ENCODE measurements at regions not wholly inside any gene's neighbourhood (a gene's known extent, or its start where the extent isn't known, plus 50 kb on each side); places are given as distances from the start of the nearest gene placed in this dataset.

GRCh38 chr21:36542312-36543101, 62.6 kb upstream of the CLDN14 start:
- Histone ChIP-seq H3K27ac (ENCODE audit: low read depth in 1 of 2, low read length in 1 of 2) (no peak overlapping the region), H3K36me3 (ENCODE audit: control insufficient read depth in 2 of 2, insufficient read depth in 2 of 2, low read length in 1 of 2) (no peaks in the 10 kb centered on the region), H3K27me3 (ENCODE audit: control insufficient read depth in 2 of 2, insufficient read depth in 1 of 2, low read length in 1 of 2) (peaks cover 5 to 53% of the 10 kb centered on the region in 2 donors), H3K4me1 (ENCODE audit: control insufficient read depth in 2 of 2, insufficient read depth in 2 of 2, low read length in 2 of 2) (peaks cover 0 to 3% of the 10 kb centered on the region in 2 donors), H3K9me3 (ENCODE audit: control insufficient read depth in 2 of 2, insufficient read depth in 1 of 2, low read length in 1 of 2) (no peaks in the 10 kb centered on the region), H3K4me3 (ENCODE audit: low read length in 2 of 2) (no peak overlapping the region)
- WGBS: 25% methylated on average over 34 of the region's 34 CpGs
- peak in 1 of 9 donors; percentile 14 for DNase-seq (ENCODE audit: low read depth in 6 of 9, low spot score in 9 of 9)

GRCh38 chr21:36543924-36544323, 64.0 kb upstream of the CLDN14 start:
- Histone ChIP-seq H3K27ac (ENCODE audit: low read depth in 1 of 2, low read length in 1 of 2) (no peak overlapping the region), H3K9me3 (ENCODE audit: control insufficient read depth in 2 of 2, insufficient read depth in 1 of 2, low read length in 1 of 2) (no peaks in the 10 kb centered on the region), H3K36me3 (ENCODE audit: control insufficient read depth in 2 of 2, insufficient read depth in 2 of 2, low read length in 1 of 2) (no peaks in the 10 kb centered on the region), H3K27me3 (ENCODE audit: control insufficient read depth in 2 of 2, insufficient read depth in 1 of 2, low read length in 1 of 2) (peaks cover 5 to 61% of the 10 kb centered on the region in 2 donors), H3K4me3 (ENCODE audit: low read length in 2 of 2) (no peak overlapping the region), H3K4me1 (ENCODE audit: control insufficient read depth in 2 of 2, insufficient read depth in 2 of 2, low read length in 2 of 2) (peaks cover 0 to 3% of the 10 kb centered on the region in 2 donors)
- WGBS: 96% methylated on average over 4 of the region's 4 CpGs
- DNase-seq (ENCODE audit: low read depth in 6 of 9, low spot score in 9 of 9): no peak

GRCh38 chr21:36544545-36544944, 64.6 kb upstream of the CLDN14 start:
- WGBS: 92% methylated on average over 9 of the region's 9 CpGs
- Histone ChIP-seq H3K27me3 (ENCODE audit: control insufficient read depth in 2 of 2, insufficient read depth in 1 of 2, low read length in 1 of 2) (peaks cover 5 to 63% of the 10 kb centered on the region in 2 donors), H3K4me1 (ENCODE audit: control insufficient read depth in 2 of 2, insufficient read depth in 2 of 2, low read length in 2 of 2) (peaks cover 0 to 3% of the 10 kb centered on the region in 2 donors), H3K9me3 (ENCODE audit: control insufficient read depth in 2 of 2, insufficient read depth in 1 of 2, low read length in 1 of 2) (no peaks in the 10 kb centered on the region), H3K27ac (ENCODE audit: low read depth in 1 of 2, low read length in 1 of 2) (no peak overlapping the region), H3K4me3 (ENCODE audit: low read length in 2 of 2) (no peak overlapping the region), H3K36me3 (ENCODE audit: control insufficient read depth in 2 of 2, insufficient read depth in 2 of 2, low read length in 1 of 2) (no peaks in the 10 kb centered on the region)
- DNase-seq (ENCODE audit: low read depth in 6 of 9, low spot score in 9 of 9): no peak

GRCh38 chr21:36545776-36546511, 66.0 kb upstream of the CLDN14 start:
- peaks cover 0 to 3% of the 10 kb centered on the region in 2 donors for H3K4me1 ChIP-seq (ENCODE audit: control insufficient read depth in 2 of 2, insufficient read depth in 2 of 2, low read length in 2 of 2)
- no peak overlapping the region for H3K27ac ChIP-seq (ENCODE audit: low read depth in 1 of 2, low read length in 1 of 2)
- no peak for DNase-seq (ENCODE audit: low read depth in 6 of 9, low spot score in 9 of 9)
- H3K27me3 ChIP-seq (ENCODE audit: control insufficient read depth in 2 of 2, insufficient read depth in 1 of 2, low read length in 1 of 2): peaks cover 5 to 63% of the 10 kb centered on the region in 2 donors
- no peaks in the 10 kb centered on the region for H3K9me3 ChIP-seq (ENCODE audit: control insufficient read depth in 2 of 2, insufficient read depth in 1 of 2, low read length in 1 of 2)
- no peaks in the 10 kb centered on the region for H3K36me3 ChIP-seq (ENCODE audit: control insufficient read depth in 2 of 2, insufficient read depth in 2 of 2, low read length in 1 of 2)
- H3K4me3 ChIP-seq (ENCODE audit: low read length in 2 of 2): no peak overlapping the region
- WGBS: 94% methylated on average over 6 of the region's 6 CpGs

GRCh38 chr21:36547464-36547863, 67.5 kb upstream of the CLDN14 start:
- H3K9me3 ChIP-seq (ENCODE audit: control insufficient read depth in 2 of 2, insufficient read depth in 1 of 2, low read length in 1 of 2): no peaks in the 10 kb centered on the region
- H3K27me3 ChIP-seq (ENCODE audit: control insufficient read depth in 2 of 2, insufficient read depth in 1 of 2, low read length in 1 of 2): peaks cover 5 to 54% of the 10 kb centered on the region in 2 donors
- no peak for DNase-seq (ENCODE audit: low read depth in 6 of 9, low spot score in 9 of 9)
- WGBS: 90% methylated on average over 14 of the region's 14 CpGs
- H3K4me3 ChIP-seq (ENCODE audit: low read length in 2 of 2): no peak overlapping the region
- H3K4me1 ChIP-seq (ENCODE audit: control insufficient read depth in 2 of 2, insufficient read depth in 2 of 2, low read length in 2 of 2): peaks cover 0 to 1% of the 10 kb centered on the region in 2 donors
- no peak overlapping the region for H3K27ac ChIP-seq (ENCODE audit: low read depth in 1 of 2, low read length in 1 of 2)
- H3K36me3 ChIP-seq (ENCODE audit: control insufficient read depth in 2 of 2, insufficient read depth in 2 of 2, low read length in 1 of 2): no peaks in the 10 kb centered on the region

DNA sequence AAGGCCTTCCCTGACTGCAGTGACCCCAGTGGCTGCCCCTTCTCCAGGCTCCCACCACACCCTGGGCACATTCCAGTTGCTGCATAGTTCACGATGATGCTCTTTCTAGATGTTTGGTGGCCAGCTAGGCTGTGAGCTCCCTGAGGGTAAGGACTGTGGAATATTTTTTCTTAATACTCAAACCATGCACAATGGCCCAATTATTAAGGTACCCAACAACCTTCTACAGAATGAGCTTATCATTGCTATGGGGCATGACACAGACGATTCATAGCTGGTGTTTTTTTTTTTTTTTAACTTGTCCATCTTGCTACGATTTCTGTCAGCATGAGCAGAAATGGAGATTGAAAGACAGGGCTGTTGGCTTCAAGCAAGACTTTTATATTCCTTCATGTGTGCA, 68.9 kb upstream of the CLDN14 start:
- Histone ChIP-seq H3K4me1 (ENCODE audit: control insufficient read depth in 2 of 2, insufficient read depth in 2 of 2, low read length in 2 of 2) (no peaks in the 10 kb centered on the region), H3K27me3 (ENCODE audit: control insufficient read depth in 2 of 2, insufficient read depth in 1 of 2, low read length in 1 of 2) (peaks cover 0 to 40% of the 10 kb centered on the region in 2 donors), H3K27ac (ENCODE audit: low read depth in 1 of 2, low read length in 1 of 2) (no peak overlapping the region), H3K4me3 (ENCODE audit: low read length in 2 of 2) (no peak overlapping the region), H3K36me3 (ENCODE audit: control insufficient read depth in 2 of 2, insufficient read depth in 2 of 2, low read length in 1 of 2) (no peaks in the 10 kb centered on the region), H3K9me3 (ENCODE audit: control insufficient read depth in 2 of 2, insufficient read depth in 1 of 2, low read length in 1 of 2) (no peaks in the 10 kb centered on the region)
- DNase-seq (ENCODE audit: low read depth in 6 of 9, low spot score in 9 of 9): no peak
- WGBS: 59% methylated on average over 3 of the region's 3 CpGs

DNA sequence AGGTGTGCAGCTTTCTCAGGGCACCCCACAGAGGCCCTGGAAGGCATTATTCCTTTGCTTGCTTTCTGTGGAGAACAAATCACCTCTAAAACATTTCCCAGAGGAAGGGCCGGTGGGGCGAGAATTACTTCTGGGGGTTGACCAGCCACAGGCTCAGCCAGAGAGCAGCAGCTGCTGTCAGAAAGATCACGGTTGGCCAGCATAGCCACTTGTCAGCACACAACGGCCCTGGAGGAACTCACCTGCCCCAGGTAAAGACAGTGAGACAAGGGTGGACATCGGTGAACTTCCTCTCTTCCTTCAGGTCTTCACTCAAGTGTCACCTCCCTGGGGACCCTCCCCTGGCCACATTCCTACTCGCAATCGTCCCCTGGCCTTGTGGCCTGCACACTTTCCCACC, 69.5 kb upstream of the CLDN14 start:
- H3K4me1 ChIP-seq (ENCODE audit: control insufficient read depth in 2 of 2, insufficient read depth in 2 of 2, low read length in 2 of 2): no peaks in the 10 kb centered on the region
- 94% methylated on average over 7 of the region's 7 CpGs for WGBS
- no peak for DNase-seq (ENCODE audit: low read depth in 6 of 9, low spot score in 9 of 9)
- H3K36me3 ChIP-seq (ENCODE audit: control insufficient read depth in 2 of 2, insufficient read depth in 2 of 2, low read length in 1 of 2): no peaks in the 10 kb centered on the region
- no peak overlapping the region for H3K27ac ChIP-seq (ENCODE audit: low read depth in 1 of 2, low read length in 1 of 2)
- peaks cover 0 to 34% of the 10 kb centered on the region in 2 donors for H3K27me3 ChIP-seq (ENCODE audit: control insufficient read depth in 2 of 2, insufficient read depth in 1 of 2, low read length in 1 of 2)
- no peaks in the 10 kb centered on the region for H3K9me3 ChIP-seq (ENCODE audit: control insufficient read depth in 2 of 2, insufficient read depth in 1 of 2, low read length in 1 of 2)
- H3K4me3 ChIP-seq (ENCODE audit: low read length in 2 of 2): no peak overlapping the region

DNA sequence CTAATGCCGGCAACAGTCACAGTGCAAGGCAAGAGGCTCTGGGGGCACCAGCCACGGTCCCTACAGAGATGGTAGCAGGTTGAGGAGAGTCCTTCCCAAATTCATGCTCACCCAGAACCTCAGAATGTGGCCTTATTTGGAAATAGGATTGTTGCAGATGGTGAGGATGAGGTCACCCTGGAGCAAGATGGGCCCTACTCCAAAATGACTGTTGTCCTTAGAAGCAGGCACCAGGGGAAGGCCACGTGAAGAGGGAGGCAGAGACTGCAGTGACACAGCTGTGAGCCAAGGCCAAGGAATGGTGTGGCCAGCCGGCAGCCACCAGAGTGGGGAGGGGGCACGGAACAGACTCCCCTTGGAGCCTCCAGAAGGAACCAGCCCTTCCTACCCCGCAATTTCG, 70.8 kb upstream of the CLDN14 start:
- Histone ChIP-seq H3K4me1 (ENCODE audit: control insufficient read depth in 2 of 2, insufficient read depth in 2 of 2, low read length in 2 of 2) (no peaks in the 10 kb centered on the region), H3K36me3 (ENCODE audit: control insufficient read depth in 2 of 2, insufficient read depth in 2 of 2, low read length in 1 of 2) (no peaks in the 10 kb centered on the region), H3K9me3 (ENCODE audit: control insufficient read depth in 2 of 2, insufficient read depth in 1 of 2, low read length in 1 of 2) (no peaks in the 10 kb centered on the region), H3K27me3 (ENCODE audit: control insufficient read depth in 2 of 2, insufficient read depth in 1 of 2, low read length in 1 of 2) (peaks cover 0 to 27% of the 10 kb centered on the region in 2 donors), H3K27ac (ENCODE audit: low read depth in 1 of 2, low read length in 1 of 2) (no peak overlapping the region), H3K4me3 (ENCODE audit: low read length in 2 of 2) (no peak overlapping the region)
- no peak for DNase-seq (ENCODE audit: low read depth in 6 of 9, low spot score in 9 of 9)
- 92% methylated on average over 7 of the region's 7 CpGs for WGBS

DNA sequence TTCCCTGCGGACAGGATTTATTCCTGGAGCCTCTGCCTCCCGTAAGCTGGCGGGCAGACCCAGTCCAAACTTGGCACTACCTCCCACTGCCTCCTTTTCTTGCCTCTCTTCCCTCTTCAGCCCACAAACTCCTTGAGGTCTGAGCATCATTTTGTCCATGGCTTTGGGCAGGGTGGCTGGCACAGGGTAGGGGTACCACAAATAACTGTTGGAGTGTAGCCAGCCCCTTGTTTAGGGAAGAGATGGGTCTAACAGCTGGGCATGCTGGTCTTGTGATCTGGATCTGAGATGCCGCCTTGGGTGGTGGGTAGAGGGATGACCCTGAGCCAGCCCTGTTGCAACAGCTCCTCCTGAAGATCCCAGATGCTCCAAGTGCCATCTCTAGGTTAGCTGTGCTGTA, 71.4 kb upstream of the CLDN14 start:
- no peaks in the 10 kb centered on the region for H3K9me3 ChIP-seq (ENCODE audit: control insufficient read depth in 2 of 2, insufficient read depth in 1 of 2, low read length in 1 of 2)
- WGBS: 99% methylated on average over 4 of the region's 4 CpGs

More for the DNA sequence above, 71.4 kb upstream of the CLDN14 start:
- no peaks in the 10 kb centered on the region for H3K36me3 ChIP-seq (ENCODE audit: control insufficient read depth in 2 of 2, insufficient read depth in 2 of 2, low read length in 1 of 2)
- peaks cover 0 to 26% of the 10 kb centered on the region in 2 donors for H3K27me3 ChIP-seq (ENCODE audit: control insufficient read depth in 2 of 2, insufficient read depth in 1 of 2, low read length in 1 of 2)
- no peak overlapping the region for H3K4me3 ChIP-seq (ENCODE audit: low read length in 2 of 2)
- no peaks in the 10 kb centered on the region for H3K4me1 ChIP-seq (ENCODE audit: control insufficient read depth in 2 of 2, insufficient read depth in 2 of 2, low read length in 2 of 2)
- no peak for DNase-seq (ENCODE audit: low read depth in 6 of 9, low spot score in 9 of 9)
- no peak overlapping the region for H3K27ac ChIP-seq (ENCODE audit: low read depth in 1 of 2, low read length in 1 of 2)

Data from thymus (tissue), 11 donors.